ENCODE measurements at regions not wholly inside any gene's neighbourhood (a gene's known extent, or its start where the extent isn't known, plus 50 kb on each side); places are given as distances from the start of the nearest gene placed in this dataset.
"Not testable (repeated sequence)": the region's sequence is repeated elsewhere in the genome, so short reads cannot be mapped to it uniquely, and the experiment has no call there.

DNA sequence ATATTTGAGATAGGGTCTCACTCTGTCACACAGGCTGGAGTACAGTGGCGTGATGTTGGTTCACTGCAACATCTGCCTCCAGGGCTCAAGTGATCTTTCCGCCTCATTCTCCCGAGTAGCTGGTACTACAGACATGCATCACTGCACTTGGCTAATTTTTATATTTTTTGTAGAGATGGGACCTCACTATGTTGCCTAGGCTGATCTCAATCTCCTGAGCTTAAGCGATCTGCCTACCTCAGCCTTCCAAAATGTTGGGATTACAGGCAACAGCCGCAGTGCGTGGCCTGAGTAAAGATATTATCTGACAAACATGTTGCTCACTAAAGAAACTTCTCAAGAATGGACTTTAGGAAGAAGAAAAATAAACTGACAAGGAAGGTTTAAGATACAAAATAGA is 125.4 kb upstream of the ABCC4 start:
- no peaks in the 10 kb centered on the region for H3K4me1 ChIP-seq (ENCODE audit: control insufficient read depth, insufficient read depth, low read length)
- no peaks in the 10 kb centered on the region for H3K9me3 ChIP-seq (ENCODE audit: control insufficient read depth, insufficient read depth, low read depth, low read length)
- no peak overlapping the region for H3K27ac ChIP-seq (ENCODE audit: low read depth, low read length)
- H3K27me3 ChIP-seq (ENCODE audit: control insufficient read depth, insufficient read depth, low read length) = no peaks in the 10 kb centered on the region
- no peak overlapping the region for H3K9ac ChIP-seq (ENCODE audit: low read length)
- no peaks in the 10 kb centered on the region for H3K36me3 ChIP-seq (ENCODE audit: control insufficient read depth, insufficient read depth, low read length)
- no peak overlapping the region for H3K4me3 ChIP-seq (ENCODE audit: low read depth, low read length)

DNA sequence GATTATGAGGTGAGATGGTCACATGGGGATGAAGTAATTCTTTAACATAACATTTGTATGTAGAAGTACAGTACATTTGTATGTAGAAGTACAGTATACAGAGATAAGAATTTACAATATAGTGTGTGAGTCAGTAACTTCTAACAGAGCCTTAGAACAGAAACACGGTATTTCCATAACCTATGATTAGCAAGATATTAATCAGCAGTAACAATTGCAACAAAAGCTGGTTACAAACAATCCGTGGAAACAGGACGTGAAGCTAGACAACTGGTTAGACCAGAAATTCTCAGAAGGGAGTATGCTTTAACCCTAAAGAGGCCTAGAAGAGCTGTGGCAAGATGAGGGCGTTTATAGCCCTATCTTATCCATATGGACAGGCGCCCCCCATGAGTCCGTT is 122.0 kb upstream of the CLDN10 start:
- not testable (repeated sequence) for H3K4me1 ChIP-seq (ENCODE audit: control insufficient read depth, insufficient read depth, low read length); H3K4me3 ChIP-seq (ENCODE audit: low read depth, low read length); H3K9ac ChIP-seq (ENCODE audit: low read length); H3K9me3 ChIP-seq (ENCODE audit: control insufficient read depth, insufficient read depth, low read depth, low read length); H3K27ac ChIP-seq (ENCODE audit: low read depth, low read length); H3K27me3 ChIP-seq (ENCODE audit: control insufficient read depth, insufficient read depth, low read length); H3K36me3 ChIP-seq (ENCODE audit: control insufficient read depth, insufficient read depth, low read length)

DNA sequence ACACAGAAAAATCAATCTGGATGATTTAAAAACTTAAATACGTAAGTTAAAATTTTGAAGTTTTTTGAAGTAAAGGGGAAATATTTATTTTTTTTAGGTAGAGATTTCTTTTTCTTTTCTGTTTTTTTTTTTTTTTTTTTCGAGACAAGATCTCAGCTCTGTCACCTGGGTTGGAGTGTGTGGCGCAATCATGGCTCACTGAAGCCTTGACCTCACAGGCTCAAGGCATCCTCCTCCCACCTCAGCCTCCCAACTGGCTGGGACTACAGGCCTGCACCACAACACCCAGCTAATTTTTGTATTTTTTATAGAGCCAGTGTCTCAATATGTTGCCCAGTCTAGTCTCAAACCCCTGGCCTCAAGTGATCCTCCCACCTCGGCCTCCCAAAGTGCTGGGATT is 120.4 kb upstream of the CLDN10 start:
- no peak overlapping the region for H3K9ac ChIP-seq (ENCODE audit: low read length)
- no peaks in the 10 kb centered on the region for H3K9me3 ChIP-seq (ENCODE audit: control insufficient read depth, insufficient read depth, low read depth, low read length)
- H3K27me3 ChIP-seq (ENCODE audit: control insufficient read depth, insufficient read depth, low read length) = no peaks in the 10 kb centered on the region
- no peaks in the 10 kb centered on the region for H3K36me3 ChIP-seq (ENCODE audit: control insufficient read depth, insufficient read depth, low read length)
- no peaks in the 10 kb centered on the region for H3K4me1 ChIP-seq (ENCODE audit: control insufficient read depth, insufficient read depth, low read length)
- H3K4me3 ChIP-seq (ENCODE audit: low read depth, low read length) = no peak overlapping the region
- H3K27ac ChIP-seq (ENCODE audit: low read depth, low read length) = no peak overlapping the region

DNA sequence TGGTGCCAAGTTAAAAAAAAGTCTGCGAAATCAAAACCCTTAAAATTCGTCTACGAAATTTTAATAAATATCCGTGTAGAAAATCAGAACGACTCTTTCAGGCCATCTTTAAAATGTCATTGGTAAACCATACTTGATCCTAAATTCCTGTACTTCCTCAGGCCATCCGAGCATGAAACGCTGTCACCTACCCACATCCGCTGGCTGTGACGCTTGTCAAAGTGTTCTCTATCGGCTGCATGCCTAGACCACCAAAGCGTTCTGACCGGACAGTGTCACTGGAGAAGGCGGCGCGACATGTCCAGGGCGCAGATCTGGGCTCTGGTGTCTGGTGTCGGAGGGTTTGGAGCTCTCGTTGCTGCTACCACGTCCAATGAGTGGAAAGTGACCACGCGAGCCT is 119.0 kb upstream of the CLDN10 start:
- no peaks in the 10 kb centered on the region; the same call in 1 of the 2 replicates for H3K4me1 ChIP-seq (ENCODE audit: control insufficient read depth, insufficient read depth, low read length)
- no peak overlapping the region for H3K27ac ChIP-seq (ENCODE audit: low read depth, low read length)
- H3K36me3 ChIP-seq (ENCODE audit: control insufficient read depth, insufficient read depth, low read length) = no peaks in the 10 kb centered on the region
- no peaks in the 10 kb centered on the region for H3K9me3 ChIP-seq (ENCODE audit: control insufficient read depth, insufficient read depth, low read depth, low read length)
- H3K9ac ChIP-seq (ENCODE audit: low read length) = no peak overlapping the region
- H3K27me3 ChIP-seq (ENCODE audit: control insufficient read depth, insufficient read depth, low read length) = no peaks in the 10 kb centered on the region
- H3K4me3 ChIP-seq (ENCODE audit: low read depth, low read length) = no peak overlapping the region

DNA sequence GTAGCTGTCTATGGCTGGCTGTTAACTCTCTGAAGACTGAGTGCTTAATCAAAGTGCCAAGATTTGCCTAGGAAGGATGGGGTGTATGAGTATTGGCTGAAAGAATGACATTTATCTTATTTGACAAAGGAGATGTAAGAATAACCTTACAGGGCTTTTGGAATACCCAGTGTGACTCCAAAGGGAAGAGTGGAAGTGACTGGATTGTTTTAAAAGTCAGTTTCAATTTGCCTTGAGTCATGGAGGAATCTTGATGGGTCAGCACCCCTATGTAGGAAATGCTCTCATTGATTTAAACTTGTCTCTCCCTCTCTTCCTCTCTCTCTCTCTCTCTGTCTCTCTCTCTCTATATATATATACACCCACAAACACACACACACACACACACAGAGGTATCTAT is 118.4 kb upstream of the CLDN10 start:
- no peaks in the 10 kb centered on the region for H3K27me3 ChIP-seq (ENCODE audit: control insufficient read depth, insufficient read depth, low read length)
- no peak overlapping the region for H3K4me3 ChIP-seq (ENCODE audit: low read depth, low read length)
- no peak overlapping the region for H3K9ac ChIP-seq (ENCODE audit: low read length)
- H3K9me3 ChIP-seq (ENCODE audit: control insufficient read depth, insufficient read depth, low read depth, low read length) = no peaks in the 10 kb centered on the region
- no peaks in the 10 kb centered on the region; the same call in 1 of the 2 replicates for H3K4me1 ChIP-seq (ENCODE audit: control insufficient read depth, insufficient read depth, low read length)
- no peak overlapping the region for H3K27ac ChIP-seq (ENCODE audit: low read depth, low read length)
- H3K36me3 ChIP-seq (ENCODE audit: control insufficient read depth, insufficient read depth, low read length) = no peaks in the 10 kb centered on the region

DNA sequence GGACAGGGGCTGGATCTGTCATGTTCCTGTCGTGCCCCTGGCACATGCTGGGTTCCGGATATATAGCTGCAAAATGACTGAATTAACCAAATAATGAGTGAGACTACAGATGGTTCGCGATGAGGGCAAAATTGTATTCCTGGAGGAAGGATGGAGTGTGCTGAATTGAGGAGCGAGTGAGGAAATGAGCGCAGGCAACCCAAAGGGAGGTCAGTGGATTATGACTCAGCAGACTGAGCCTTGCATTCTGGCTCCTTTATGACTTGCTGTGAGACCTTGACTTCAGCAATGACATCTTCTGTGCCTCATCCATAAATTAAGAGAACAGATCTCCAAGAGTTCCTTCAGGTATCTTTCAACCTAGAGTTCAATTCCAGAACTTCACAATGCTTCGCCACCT is 115.0 kb upstream of the CLDN10 start:
- no peak overlapping the region for H3K27ac ChIP-seq (ENCODE audit: low read depth, low read length)
- no peaks in the 10 kb centered on the region for H3K27me3 ChIP-seq (ENCODE audit: control insufficient read depth, insufficient read depth, low read length)
- no peaks in the 10 kb centered on the region for H3K36me3 ChIP-seq (ENCODE audit: control insufficient read depth, insufficient read depth, low read length)
- no peaks in the 10 kb centered on the region; the same call in 1 of the 2 replicates for H3K4me1 ChIP-seq (ENCODE audit: control insufficient read depth, insufficient read depth, low read length)
- H3K9me3 ChIP-seq (ENCODE audit: control insufficient read depth, insufficient read depth, low read depth, low read length) = no peaks in the 10 kb centered on the region
- H3K4me3 ChIP-seq (ENCODE audit: low read depth, low read length) = no peak overlapping the region
- no peak overlapping the region for H3K9ac ChIP-seq (ENCODE audit: low read length)

DNA sequence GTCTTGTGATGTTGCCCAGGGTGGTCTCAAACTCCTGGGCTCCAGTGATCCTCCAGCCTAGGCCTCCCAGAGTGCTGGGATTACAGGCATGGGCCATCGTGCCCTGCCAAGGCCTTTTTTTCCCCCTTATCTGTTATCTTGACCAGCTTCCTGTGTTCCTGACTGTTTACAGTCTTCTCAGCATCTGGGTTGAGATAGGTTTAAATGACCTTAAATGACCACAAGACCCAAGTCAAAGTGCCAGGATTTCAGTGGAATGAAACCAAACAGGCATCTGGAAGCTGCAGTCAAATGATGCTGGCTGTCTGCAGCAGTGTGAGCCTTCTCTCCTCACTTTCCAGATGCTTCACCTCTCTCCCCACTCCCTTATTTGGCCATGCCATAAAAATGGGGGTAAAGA is 114.2 kb upstream of the CLDN10 start:
- Histone ChIP-seq H3K4me1 (ENCODE audit: control insufficient read depth, insufficient read depth, low read length) (no peaks in the 10 kb centered on the region; the same call in 1 of the 2 replicates), H3K9ac (ENCODE audit: low read length) (no peak overlapping the region), H3K36me3 (ENCODE audit: control insufficient read depth, insufficient read depth, low read length) (no peaks in the 10 kb centered on the region), H3K27me3 (ENCODE audit: control insufficient read depth, insufficient read depth, low read length) (no peaks in the 10 kb centered on the region), H3K27ac (ENCODE audit: low read depth, low read length) (no peak overlapping the region), H3K9me3 (ENCODE audit: control insufficient read depth, insufficient read depth, low read depth, low read length) (no peaks in the 10 kb centered on the region), H3K4me3 (ENCODE audit: low read depth, low read length) (no peak overlapping the region)

DNA sequence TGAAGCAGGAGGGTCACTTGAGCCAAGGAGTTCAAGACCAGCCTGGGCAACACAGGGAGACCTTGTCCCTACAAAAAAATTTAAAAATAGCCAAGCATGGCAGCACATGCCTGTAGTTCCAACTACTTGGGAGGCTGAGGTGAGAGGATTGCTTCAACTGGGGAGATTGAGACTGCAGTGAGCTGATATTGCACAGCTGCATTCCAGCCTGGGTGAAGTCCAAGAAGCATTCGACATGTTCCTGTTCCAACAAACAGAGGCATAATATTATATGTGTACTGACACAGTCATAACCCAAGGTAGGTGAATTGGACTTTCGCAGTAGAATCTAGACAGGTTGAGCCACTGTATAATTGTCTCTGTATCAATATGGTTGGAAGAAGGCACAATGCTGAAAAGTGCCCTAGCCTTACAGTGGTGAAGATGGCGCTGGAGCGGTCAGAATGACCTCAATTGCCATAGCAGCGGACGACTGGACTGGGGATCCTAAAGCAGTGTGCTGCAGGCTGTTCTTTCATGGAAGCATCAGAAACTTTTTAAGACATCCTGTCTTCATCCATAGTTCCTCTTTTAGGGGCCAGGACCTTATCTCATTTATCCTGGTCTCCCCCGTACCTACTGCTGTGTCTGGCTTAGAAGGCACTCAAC is 112.0 kb upstream of the CLDN10 start:
- Histone ChIP-seq H3K4me1 (ENCODE audit: control insufficient read depth, insufficient read depth, low read length) (no peaks in the 10 kb centered on the region; the same call in 1 of the 2 replicates), H3K27ac (ENCODE audit: low read depth, low read length) (no peak overlapping the region), H3K9me3 (ENCODE audit: control insufficient read depth, insufficient read depth, low read depth, low read length) (no peaks in the 10 kb centered on the region), H3K36me3 (ENCODE audit: control insufficient read depth, insufficient read depth, low read length) (no peaks in the 10 kb centered on the region), H3K4me3 (ENCODE audit: low read depth, low read length) (no peak overlapping the region), H3K27me3 (ENCODE audit: control insufficient read depth, insufficient read depth, low read length) (no peaks in the 10 kb centered on the region), H3K9ac (ENCODE audit: low read length) (no peak overlapping the region)

DNA sequence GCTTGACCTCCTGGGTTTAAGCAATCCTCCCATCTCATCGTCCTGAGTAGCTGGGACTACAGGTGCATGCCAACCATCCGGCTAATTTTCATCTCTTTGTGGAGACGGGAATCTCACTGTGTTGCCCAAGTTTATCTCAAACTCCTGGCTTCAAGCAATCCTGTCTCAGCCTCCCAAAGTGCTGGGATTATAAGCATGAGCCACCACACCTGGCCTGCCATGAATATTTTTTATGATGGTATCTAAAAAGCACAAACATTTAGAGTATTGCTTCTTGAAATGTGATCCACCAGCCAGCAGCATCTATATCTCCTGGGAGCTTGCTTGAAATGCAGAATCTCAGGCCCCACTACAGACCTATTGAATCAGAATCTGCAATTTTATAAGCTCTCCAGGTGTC is 111.2 kb upstream of the CLDN10 start:
- no peaks in the 10 kb centered on the region; the same call in 1 of the 2 replicates for H3K4me1 ChIP-seq (ENCODE audit: control insufficient read depth, insufficient read depth, low read length)
- no peaks in the 10 kb centered on the region for H3K9me3 ChIP-seq (ENCODE audit: control insufficient read depth, insufficient read depth, low read depth, low read length)
- no peak overlapping the region for H3K4me3 ChIP-seq (ENCODE audit: low read depth, low read length)
- H3K36me3 ChIP-seq (ENCODE audit: control insufficient read depth, insufficient read depth, low read length) = no peaks in the 10 kb centered on the region
- H3K9ac ChIP-seq (ENCODE audit: low read length) = no peak overlapping the region
- H3K27ac ChIP-seq (ENCODE audit: low read depth, low read length) = no peak overlapping the region
- no peaks in the 10 kb centered on the region for H3K27me3 ChIP-seq (ENCODE audit: control insufficient read depth, insufficient read depth, low read length)

DNA sequence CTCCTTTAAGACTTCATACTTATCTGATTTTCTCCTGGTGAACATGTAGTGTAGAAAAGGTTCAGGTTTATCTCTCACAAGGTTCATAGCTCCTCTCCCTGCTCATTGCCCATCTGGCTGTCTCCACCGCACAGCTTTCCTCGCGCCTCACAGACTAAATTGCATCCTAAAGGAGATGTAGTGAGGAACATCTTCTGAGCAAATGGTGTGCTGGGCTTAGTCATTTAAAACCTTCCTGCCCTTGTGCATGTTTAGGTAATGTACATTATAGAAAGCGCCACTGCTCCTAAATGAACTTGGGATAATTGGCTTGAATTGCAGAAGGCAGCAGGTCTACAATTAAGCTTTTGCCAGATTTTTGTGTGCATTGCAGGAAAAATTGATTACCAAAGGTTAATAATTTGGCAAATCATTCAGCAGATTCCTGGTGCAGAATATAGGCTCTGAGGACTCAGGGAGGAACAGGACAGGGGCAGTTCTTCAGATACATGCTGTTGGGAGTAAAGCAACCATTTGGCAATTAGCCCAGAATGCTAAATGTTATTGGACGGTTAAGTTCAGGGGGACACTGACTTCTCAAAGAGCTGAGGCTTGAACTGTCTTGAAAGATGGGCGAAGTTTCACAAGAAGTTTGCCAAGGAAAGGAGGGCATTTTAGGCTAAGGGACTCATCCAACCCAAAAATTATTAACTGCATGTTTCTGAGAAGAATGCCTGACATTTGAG is 108.4 kb upstream of the CLDN10 start:
- Histone ChIP-seq H3K4me3 (ENCODE audit: low read depth, low read length) (no peak overlapping the region), H3K9ac (ENCODE audit: low read length) (no peak overlapping the region), H3K27me3 (ENCODE audit: control insufficient read depth, insufficient read depth, low read length) (no peaks in the 10 kb centered on the region)

DNA sequence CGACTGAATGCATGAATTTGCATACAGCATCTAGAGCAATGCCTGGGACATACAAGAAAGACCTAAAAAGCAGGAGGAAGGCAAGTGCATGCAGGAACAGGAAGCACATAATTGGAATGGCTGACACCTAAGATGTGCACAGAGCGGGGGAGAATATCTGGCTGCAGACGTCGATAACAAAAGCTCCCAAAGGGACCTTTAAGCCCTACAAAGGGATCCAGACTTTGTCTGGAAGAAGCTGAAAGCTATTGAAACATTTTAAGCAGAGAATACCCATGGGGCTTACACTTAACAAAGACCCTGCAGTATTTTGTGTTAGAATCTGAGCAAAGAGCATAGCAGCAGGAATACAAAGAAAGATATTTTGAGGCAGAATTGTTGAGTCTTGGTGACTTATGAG is 107.4 kb upstream of the CLDN10 start:
- no peaks in the 10 kb centered on the region for H3K27me3 ChIP-seq (ENCODE audit: control insufficient read depth, insufficient read depth, low read length)
- no peak overlapping the region for H3K27ac ChIP-seq (ENCODE audit: low read depth, low read length)
- no peak overlapping the region for H3K4me3 ChIP-seq (ENCODE audit: low read depth, low read length)
- H3K9me3 ChIP-seq (ENCODE audit: control insufficient read depth, insufficient read depth, low read depth, low read length) = no peaks in the 10 kb centered on the region
- H3K36me3 ChIP-seq (ENCODE audit: control insufficient read depth, insufficient read depth, low read length) = no peaks in the 10 kb centered on the region
- no peak overlapping the region for H3K9ac ChIP-seq (ENCODE audit: low read length)
- peaks cover 6% of the 10 kb centered on the region for H3K4me1 ChIP-seq (ENCODE audit: control insufficient read depth, insufficient read depth, low read length)

More for the DNA sequence above, 108.4 kb upstream of the CLDN10 start:
- Histone ChIP-seq H3K9me3 (ENCODE audit: control insufficient read depth, insufficient read depth, low read depth, low read length) (no peaks in the 10 kb centered on the region), H3K36me3 (ENCODE audit: control insufficient read depth, insufficient read depth, low read length) (no peaks in the 10 kb centered on the region), H3K4me1 (ENCODE audit: control insufficient read depth, insufficient read depth, low read length) (peaks cover 6% of the 10 kb centered on the region), H3K27ac (ENCODE audit: low read depth, low read length) (no peak overlapping the region)

Data from HUES6 (cell line).